ENCODE measurements at regions not wholly inside any gene's neighbourhood (a gene's known extent, or its start where the extent isn't known, plus 50 kb on each side); places are given as distances from the start of the nearest gene placed in this dataset.
"Not testable (repeated sequence)": the region's sequence is repeated elsewhere in the genome, so short reads cannot be mapped to it uniquely, and the experiment has no call there.

DNA sequence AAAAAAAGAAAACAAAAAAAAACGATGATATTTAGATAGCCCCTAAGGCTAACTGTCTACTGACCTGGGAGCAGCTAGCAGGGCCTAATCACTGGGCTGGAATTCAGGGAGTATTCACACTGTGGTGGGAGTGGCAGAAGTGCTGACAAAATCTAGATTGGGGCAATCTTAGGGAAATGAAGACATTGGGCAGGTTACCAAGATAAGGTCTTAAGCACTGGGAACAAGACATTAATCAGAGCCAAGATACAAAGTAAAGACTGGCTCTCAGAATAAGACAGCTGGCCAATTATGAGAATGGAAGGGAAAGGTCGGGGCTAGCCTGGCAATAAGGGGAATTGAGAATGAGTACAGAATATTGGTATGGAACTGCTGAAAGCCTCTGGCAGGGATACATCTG is 100.2 kb upstream of the GRIA3 start:
- no peak for DNase-seq (ENCODE audit: low read depth)

DNA sequence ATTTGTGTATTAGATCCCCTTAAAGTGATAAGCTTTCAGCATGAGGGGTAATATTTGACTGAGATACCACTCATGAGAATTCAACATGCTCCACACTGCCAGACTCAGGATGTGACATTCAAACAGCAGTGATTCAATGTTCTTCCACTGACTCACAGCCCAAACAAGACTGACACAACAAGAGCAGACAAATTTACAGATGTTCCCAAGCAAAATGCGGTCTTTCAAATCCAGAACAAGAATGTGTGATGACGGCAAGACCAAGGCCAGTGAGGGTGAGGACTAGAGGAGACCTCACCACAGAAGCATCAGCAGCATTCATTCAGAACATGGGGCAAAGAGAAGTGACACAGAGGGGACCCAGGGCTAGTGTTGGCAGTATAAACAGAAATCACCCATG is 99.3 kb upstream of the GRIA3 start:
- peak; percentile 38 for DNase-seq (ENCODE audit: low read depth)

DNA sequence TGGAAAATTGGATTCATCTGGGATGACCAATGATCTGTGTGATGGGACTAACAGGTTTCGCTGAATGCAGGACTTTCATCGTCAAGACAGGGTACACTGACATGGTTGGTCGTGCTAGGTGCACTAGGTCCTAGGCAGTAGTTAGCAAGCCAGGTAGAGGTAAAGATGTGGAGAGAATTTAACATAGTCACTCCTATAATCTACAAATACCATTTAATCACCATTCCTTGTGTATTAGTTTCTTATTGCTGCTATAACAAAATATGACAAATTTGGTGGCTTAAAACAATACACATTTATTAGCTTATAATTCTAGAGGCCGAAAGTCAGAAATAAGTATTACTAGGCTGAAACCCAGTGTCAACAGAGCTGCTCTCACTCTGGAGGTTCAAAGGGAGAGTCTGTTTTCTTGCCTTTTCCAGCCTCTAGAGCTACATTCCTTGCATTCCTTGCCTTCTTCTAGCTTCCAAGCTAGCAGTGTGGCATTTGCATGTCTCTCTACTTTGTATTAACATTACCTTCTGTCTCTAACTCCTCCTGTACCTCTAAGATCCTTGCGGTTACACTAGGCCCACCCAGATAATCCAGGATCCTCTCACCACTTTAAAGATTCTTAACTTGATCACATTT is 98.7 kb upstream of the GRIA3 start:
- peak; percentile 9 for DNase-seq (ENCODE audit: low read depth)

GRCh38 chrX:123086768-123087167 is 97.3 kb upstream of the GRIA3 start:
- DNase-seq (ENCODE audit: low read depth), result no peak

- peak; percentile 15 for DNase-seq (ENCODE audit: low read depth)
Measured at GRCh38 chrX:123087326-123087725, 96.8 kb upstream of the GRIA3 start.

DNA sequence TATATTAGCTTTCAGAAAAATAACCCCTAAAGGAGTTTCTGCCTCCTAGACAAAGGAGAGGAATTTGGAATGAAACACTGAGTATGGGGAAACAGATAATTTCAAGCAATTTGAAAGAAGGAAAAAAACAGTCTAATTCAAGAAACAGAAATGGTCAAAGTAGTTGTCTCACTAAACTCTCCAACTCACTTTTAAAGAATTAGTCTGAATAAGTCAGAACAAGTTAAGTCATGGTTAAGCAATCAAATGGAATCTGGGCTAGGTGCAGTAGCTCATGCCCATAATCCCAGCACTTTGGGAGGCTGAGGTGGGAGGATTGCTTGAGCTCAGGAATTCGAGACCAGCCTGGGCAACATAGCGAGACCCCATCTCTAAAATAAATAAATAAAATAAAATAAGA is 95.7 kb upstream of the GRIA3 start:
- DNase-seq (ENCODE audit: low read depth), result no peak

GRCh38 chrX:123088930-123089329 is 95.1 kb upstream of the GRIA3 start:
- DNase-seq (ENCODE audit: low read depth), result no peak

GRCh38 chrX:123093792-123094191 is 90.3 kb upstream of the GRIA3 start:
- no peak for DNase-seq (ENCODE audit: low read depth)

DNA sequence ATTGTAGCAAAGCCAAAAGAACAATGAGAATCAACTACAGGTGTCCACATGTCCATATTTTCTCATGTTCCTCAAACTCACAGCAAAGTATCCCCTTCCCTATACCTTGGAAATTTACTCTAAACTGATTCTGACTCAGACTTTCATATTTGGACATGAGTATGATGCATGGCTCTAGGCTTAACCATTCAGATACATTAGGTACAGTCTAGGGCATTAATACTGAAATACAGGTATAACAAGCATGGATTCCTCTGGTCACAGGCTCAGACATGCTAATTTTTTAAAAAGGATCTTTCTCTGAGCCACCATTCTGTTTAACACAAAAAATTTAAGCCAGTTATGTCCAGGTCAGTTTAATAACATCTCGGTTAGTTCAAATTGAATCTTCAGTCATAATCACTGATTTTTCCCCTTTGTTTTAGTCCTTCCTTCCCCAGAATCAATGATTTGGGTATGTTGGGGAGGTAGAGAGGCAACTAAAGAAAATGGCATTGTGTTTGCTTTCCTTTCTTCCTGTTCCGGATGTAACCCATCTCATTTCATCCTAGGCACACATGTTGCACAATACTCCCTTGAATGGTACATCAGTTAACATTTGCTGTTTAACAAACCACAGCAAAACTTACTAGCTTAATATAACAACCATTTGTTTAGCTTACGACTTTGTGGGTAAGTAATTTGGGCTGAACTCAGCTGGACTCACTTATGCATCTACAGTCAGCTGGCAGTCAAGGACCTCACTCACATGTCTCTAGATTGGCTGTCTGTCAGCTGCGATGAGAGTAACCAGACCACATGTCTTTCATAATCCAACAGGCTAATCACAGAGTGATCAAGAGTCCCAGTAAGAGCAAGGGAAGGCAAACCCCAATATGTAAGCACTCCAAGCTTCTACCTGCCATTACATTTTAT is 75.3 kb upstream of the GRIA3 start:
- no peak for DNase-seq (ENCODE audit: low read depth)

DNA sequence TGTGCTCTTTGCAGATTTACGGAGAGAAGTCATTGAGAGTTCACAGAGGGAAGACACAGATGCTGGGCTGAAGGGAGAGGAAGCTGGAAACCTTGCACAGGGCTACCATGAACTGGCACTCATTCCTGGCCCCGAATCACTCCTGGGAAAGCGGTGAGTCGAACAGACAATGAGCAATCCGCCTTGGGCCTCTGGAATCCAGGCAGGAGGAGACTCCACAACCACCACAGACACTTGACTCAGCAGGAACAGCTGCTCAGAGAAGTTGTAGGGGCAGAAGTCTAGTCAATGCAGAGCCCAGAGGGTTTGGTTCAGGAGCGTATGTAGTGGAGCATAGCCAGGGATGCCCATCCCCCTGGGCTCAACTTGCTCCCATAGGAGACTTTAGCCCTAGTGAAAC is 62.8 kb upstream of the GRIA3 start:
- DNase-seq (ENCODE audit: low read depth), result no peak

GRCh38 chrX:123129805-123130204 is 54.3 kb upstream of the GRIA3 start:
- DNase-seq (ENCODE audit: low read depth), result not testable (repeated sequence)
